Nephron progenitor cell (in vitro differentiated cells): ENCODE measurements at regions not wholly inside any gene's neighbourhood (a gene's known extent, or its start where the extent isn't known, plus 50 kb on each side); places are given as distances from the start of the nearest gene placed in this dataset.

Experiments used
- DNase-seq: peaks from one replicate; pipeline ENCODE4 v3.0.0; 2021
- H3K27ac Mint-ChIP-seq: 2 replicates; pipeline ENCODE4 v1.8.0; 2021; ENCODE audit warnings: mild to moderate bottlenecking, moderate library complexity, mixed read lengths
- H3K27me3 Mint-ChIP-seq: 2 replicates; pipeline ENCODE4 v1.8.0; 2021; ENCODE audit warnings: mild to moderate bottlenecking, low read depth, mixed read lengths; ENCODE audit not compliant: poor library complexity
- H3K36me3 Mint-ChIP-seq: 2 replicates; pipeline ENCODE4 v1.8.0; 2021; ENCODE audit warnings: low read depth, mixed read lengths
- H3K4me1 Mint-ChIP-seq: 2 replicates; pipeline ENCODE4 v1.8.0; 2021; ENCODE audit warnings: mixed read lengths
- H3K4me3 Mint-ChIP-seq: 2 replicates; pipeline ENCODE4 v1.8.0; 2021; ENCODE audit warnings: mild to moderate bottlenecking, moderate library complexity, mixed read lengths
- H3K9me3 Mint-ChIP-seq: 2 replicates; pipeline ENCODE4 v1.8.0; 2021; ENCODE audit warnings: mild to moderate bottlenecking, moderate library complexity, mixed read lengths
- CTCF ChIP-seq: fragments of 200-600 bp; sonication (generic); IDR thresholded peaks from 2 replicates; pipeline ENCODE4 v1.5.0; 2021; ENCODE audit warnings: antibody characterized with exemption

- DNase-seq, result no peak
- H3K27me3 Mint-ChIP-seq, result peaks cover 24% of the 10 kb centered on the region
- H3K4me3 Mint-ChIP-seq, result no peak overlapping the region
- no peaks in the 10 kb centered on the region for H3K9me3 Mint-ChIP-seq
- TF ChIP-seq CTCF, result no peak
- no peaks in the 10 kb centered on the region for H3K36me3 Mint-ChIP-seq
- H3K4me1 Mint-ChIP-seq, result peaks cover 51% of the 10 kb centered on the region
- no peak overlapping the region for H3K27ac Mint-ChIP-seq
Observed at GRCh38 chr11:119886667-119887230, 157.7 kb upstream of the NECTIN1 start.

GRCh38 chr11:119885861-119886567 lies 157.0 kb upstream of the NECTIN1 start:
- no peak overlapping the region for H3K27ac Mint-ChIP-seq
- no peak overlapping the region for H3K4me3 Mint-ChIP-seq
- peaks cover 24% of the 10 kb centered on the region for H3K27me3 Mint-ChIP-seq
- no peaks in the 10 kb centered on the region for H3K9me3 Mint-ChIP-seq
- H3K4me1 Mint-ChIP-seq, result peaks cover 47% of the 10 kb centered on the region
- no peak for DNase-seq
- H3K36me3 Mint-ChIP-seq, result no peaks in the 10 kb centered on the region
- no peak for TF ChIP-seq CTCF

GRCh38 chr11:119885067-119885466 lies 156.1 kb upstream of the NECTIN1 start:
- Mint-ChIP-seq H3K27me3 (peaks cover 26% of the 10 kb centered on the region), H3K4me3 (no peak overlapping the region), H3K4me1 (peaks cover 42% of the 10 kb centered on the region), H3K27ac (no peak overlapping the region), H3K36me3 (no peaks in the 10 kb centered on the region), H3K9me3 (no peaks in the 10 kb centered on the region)
- no peak for DNase-seq
- no peak for TF ChIP-seq CTCF

- H3K4me1 Mint-ChIP-seq, result peaks cover 33% of the 10 kb centered on the region
- H3K27me3 Mint-ChIP-seq, result peaks cover 31% of the 10 kb centered on the region
- H3K27ac Mint-ChIP-seq, result no peak overlapping the region
- no peak for DNase-seq
- no peak overlapping the region for H3K4me3 Mint-ChIP-seq
- no peaks in the 10 kb centered on the region for H3K9me3 Mint-ChIP-seq
- H3K36me3 Mint-ChIP-seq, result no peaks in the 10 kb centered on the region
- TF ChIP-seq CTCF, result no peak
Observed at GRCh38 chr11:119882316-119882715, 153.3 kb upstream of the NECTIN1 start.

GRCh38 chr11:119880873-119881272 lies 151.9 kb upstream of the NECTIN1 start:
- H3K27ac Mint-ChIP-seq, result no peak overlapping the region
- H3K4me3 Mint-ChIP-seq, result no peak overlapping the region
- no peak for TF ChIP-seq CTCF
- peaks cover 33% of the 10 kb centered on the region for H3K4me1 Mint-ChIP-seq
- DNase-seq, result no peak
- no peaks in the 10 kb centered on the region for H3K9me3 Mint-ChIP-seq
- H3K36me3 Mint-ChIP-seq, result no peaks in the 10 kb centered on the region
- H3K27me3 Mint-ChIP-seq, result peaks cover 25% of the 10 kb centered on the region

- Mint-ChIP-seq H3K4me3 (no peak overlapping the region), H3K27me3 (peaks cover 19% of the 10 kb centered on the region), H3K4me1 (peaks cover 33% of the 10 kb centered on the region), H3K27ac (no peak overlapping the region), H3K9me3 (no peaks in the 10 kb centered on the region), H3K36me3 (no peaks in the 10 kb centered on the region)
- no peak for DNase-seq
- TF ChIP-seq CTCF, result no peak
Observed at GRCh38 chr11:119880143-119880542, 151.1 kb upstream of the NECTIN1 start.
